Esophagus muscularis mucosa (tissue), 4 donors: ENCODE measurements at regions not wholly inside any gene's neighbourhood (a gene's known extent, or its start where the extent isn't known, plus 50 kb on each side); places are given as distances from the start of the nearest gene placed in this dataset.

Experiments
- CTCF ChIP-seq, 3 experiments: fragments of 200-600 bp in 2 of 3; fragments of 450-650 bp in 1 of 3; sonication (generic) in 2 of 3; IDR thresholded peaks; one replicate each; pipeline ENCODE4 v1.5.1; 2017 to 2019; ENCODE audit warnings: antibody characterized with exemption in 3 of 3, mild to moderate bottlenecking in 2 of 3, moderate library complexity in 1 of 3
- EP300 ChIP-seq: sonication (generic); formaldehyde crosslinking; IDR thresholded peaks from one replicate; pipeline ENCODE4 v1.6.1; 2017; ENCODE audit warnings: antibody characterized with exemption
- POLR2A ChIP-seq: fragments of 450-650 bp; IDR thresholded peaks from one replicate; pipeline ENCODE4 v1.6.1; 2017; ENCODE audit warnings: antibody characterized with exemption, moderate library complexity, mild to moderate bottlenecking, low read depth

DNA sequence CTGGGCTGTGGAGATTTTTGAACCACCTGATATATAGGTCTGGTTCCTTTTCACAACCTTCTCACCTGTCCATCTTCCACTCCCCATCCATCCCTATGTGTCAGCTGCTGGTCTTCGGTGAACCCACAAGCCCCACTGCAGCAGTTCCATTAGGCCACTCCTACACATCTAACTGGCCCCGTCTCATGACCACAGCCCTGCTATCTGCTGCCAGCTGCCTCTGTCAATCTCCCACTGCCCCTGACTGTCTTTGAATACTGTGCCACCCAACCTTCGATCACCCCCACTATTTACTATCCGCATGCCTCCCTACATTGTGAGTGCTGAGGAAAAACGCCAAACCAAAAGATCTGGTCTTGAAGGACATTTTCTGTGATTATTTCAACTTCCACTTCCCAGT is 795.4 kb downstream of the IGSF11 start:
- TF ChIP-seq EP300 (no peak), CTCF (IDR thresholded peaks at IDR 0.05) (no peak), POLR2A (no peak)
